ENCODE measurements at regions not wholly inside any gene's neighbourhood (a gene's known extent, or its start where the extent isn't known, plus 50 kb on each side); places are given as distances from the start of the nearest gene placed in this dataset.

DNA sequence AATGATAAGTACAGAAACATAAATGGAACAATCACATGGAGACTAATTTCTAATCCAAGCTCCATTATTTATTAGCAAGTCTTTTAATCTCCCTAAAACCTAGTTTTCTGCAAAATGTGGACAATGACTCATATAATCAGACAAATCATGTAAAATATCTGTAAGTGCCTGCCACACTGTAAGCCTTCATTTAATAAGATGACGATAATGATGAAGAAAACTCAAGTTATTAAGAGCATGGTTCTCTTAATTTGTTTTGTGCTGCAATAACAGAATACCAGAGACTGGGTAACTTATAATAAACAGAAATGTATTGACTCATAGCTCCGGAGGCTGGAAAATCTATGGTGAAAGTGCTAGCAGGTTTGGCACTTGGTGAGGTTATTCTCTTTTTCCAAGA is 535.3 kb upstream of the LRFN5 start:
- no peaks in the 10 kb centered on the region for H3K79me2 ChIP-seq (ENCODE audit: insufficient read depth, low read length)
- H4K20me1 ChIP-seq (ENCODE audit: insufficient read depth, low read length): no peaks in the 10 kb centered on the region
- H2AFZ ChIP-seq (ENCODE audit: insufficient read depth, low read depth, low read length, poor library complexity, severe bottlenecking): no peak overlapping the region
- H3K27me3 Mint-ChIP-seq (ENCODE audit: low read depth in 3 of 3): no peaks in the 10 kb centered on the region
- H3K27me3 ChIP-seq (ENCODE audit: control insufficient read depth in 2 of 2, insufficient read depth in 2 of 2, low read length in 2 of 2): no peaks in the 10 kb centered on the region
- no peak overlapping the region for H3K27ac ChIP-seq (ENCODE audit: low read depth in 1 of 2, low read length in 2 of 2)
- H3K4me1 Mint-ChIP-seq: no peaks in the 10 kb centered on the region
- TF ChIP-seq, protein P1, sequence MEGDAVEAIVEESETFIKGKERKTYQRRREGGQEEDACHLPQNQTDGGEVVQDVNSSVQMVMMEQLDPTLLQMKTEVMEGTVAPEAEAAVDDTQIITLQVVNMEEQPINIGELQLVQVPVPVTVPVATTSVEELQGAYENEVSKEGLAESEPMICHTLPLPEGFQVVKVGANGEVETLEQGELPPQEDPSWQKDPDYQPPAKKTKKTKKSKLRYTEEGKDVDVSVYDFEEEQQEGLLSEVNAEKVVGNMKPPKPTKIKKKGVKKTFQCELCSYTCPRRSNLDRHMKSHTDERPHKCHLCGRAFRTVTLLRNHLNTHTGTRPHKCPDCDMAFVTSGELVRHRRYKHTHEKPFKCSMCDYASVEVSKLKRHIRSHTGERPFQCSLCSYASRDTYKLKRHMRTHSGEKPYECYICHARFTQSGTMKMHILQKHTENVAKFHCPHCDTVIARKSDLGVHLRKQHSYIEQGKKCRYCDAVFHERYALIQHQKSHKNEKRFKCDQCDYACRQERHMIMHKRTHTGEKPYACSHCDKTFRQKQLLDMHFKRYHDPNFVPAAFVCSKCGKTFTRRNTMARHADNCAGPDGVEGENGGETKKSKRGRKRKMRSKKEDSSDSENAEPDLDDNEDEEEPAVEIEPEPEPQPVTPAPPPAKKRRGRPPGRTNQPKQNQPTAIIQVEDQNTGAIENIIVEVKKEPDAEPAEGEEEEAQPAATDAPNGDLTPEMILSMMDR (IDR thresholded peaks at IDR 0.05): no peak
- 80% methylated on average over 1 of the region's 2 CpGs for WGBS (ENCODE audit: insufficient coverage)
- H3K4me3 ChIP-seq (replicated peaks in 1 of 3; ENCODE audit: low read depth in 2 of 3, low read length in 3 of 3): no peak overlapping the region
- intact Hi-C loops (cut with micrococcal nuclease): no loop called here
- no peak overlapping the region for H3K4me2 ChIP-seq (replicated peaks; ENCODE audit: extremely low read depth, low read length, poor library complexity, severe bottlenecking)
- peaks cover 0 to 3% of the 10 kb centered on the region in 2 donors for H3K9me3 ChIP-seq (replicated peaks in 1 of 2; ENCODE audit: control insufficient read depth in 1 of 2, insufficient read depth in 1 of 2, low read length in 2 of 2)
- no peaks in the 10 kb centered on the region for H3K36me3 Mint-ChIP-seq
- no peaks in the 10 kb centered on the region for H3K9me3 Mint-ChIP-seq
- no peak overlapping the region for H3K4me3 Mint-ChIP-seq
- no peak for DNase-seq
- no peaks in the 10 kb centered on the region for H3K4me1 ChIP-seq (ENCODE audit: control insufficient read depth in 1 of 2, insufficient read depth in 2 of 2, low read length in 2 of 2)
- no peak overlapping the region for H3K27ac Mint-ChIP-seq
- no peaks in the 10 kb centered on the region for H3K36me3 ChIP-seq (replicated peaks in 1 of 2; ENCODE audit: control insufficient read depth in 1 of 2, insufficient read depth in 2 of 2, low read length in 2 of 2)
- no peak overlapping the region for H3K9ac ChIP-seq (ENCODE audit: insufficient read depth, low read length, poor library complexity, severe bottlenecking)

DNA sequence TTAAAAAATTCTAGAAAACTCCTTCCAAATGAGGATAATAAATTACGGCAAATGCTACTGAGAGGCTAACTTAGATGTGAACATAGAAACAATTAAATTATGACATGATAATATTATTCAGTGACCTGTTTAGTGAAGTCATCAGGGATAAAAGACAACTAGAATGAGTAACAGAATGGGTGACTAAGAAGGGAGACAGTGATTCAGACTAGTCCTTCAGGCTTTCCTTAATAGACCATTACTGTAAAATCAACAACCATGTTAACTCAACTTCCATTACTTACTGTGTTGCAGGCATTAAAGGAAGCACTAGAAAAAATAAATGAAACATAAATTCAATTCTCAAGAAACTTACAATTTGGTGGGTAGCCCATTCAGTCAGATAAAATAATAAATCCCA is 543.9 kb upstream of the LRFN5 start:
- H3K4me1 ChIP-seq (ENCODE audit: control insufficient read depth in 1 of 2, insufficient read depth in 2 of 2, low read length in 2 of 2): no peaks in the 10 kb centered on the region
- no peak overlapping the region for H3K4me3 ChIP-seq (replicated peaks in 1 of 3; ENCODE audit: low read depth in 2 of 3, low read length in 3 of 3)
- no peak for DNase-seq
- WGBS (ENCODE audit: insufficient coverage): no CpG with 5 or more reads among the region's 1 CpG
- intact Hi-C loops (cut with micrococcal nuclease): no loop called here
- no peak overlapping the region for H3K9ac ChIP-seq (ENCODE audit: insufficient read depth, low read length, poor library complexity, severe bottlenecking)
- no peaks in the 10 kb centered on the region for H3K27me3 ChIP-seq (ENCODE audit: control insufficient read depth in 2 of 2, insufficient read depth in 2 of 2, low read length in 2 of 2)
- H3K9me3 ChIP-seq (replicated peaks in 1 of 2; ENCODE audit: control insufficient read depth in 1 of 2, insufficient read depth in 1 of 2, low read length in 2 of 2): no peaks in the 10 kb centered on the region
- Mint-ChIP-seq H3K4me3 (no peak overlapping the region), H3K27me3 (ENCODE audit: low read depth in 3 of 3) (peaks cover 0 to 2% (median 0%) of the 10 kb centered on the region in 3 donors), H3K27ac (no peak overlapping the region), H3K36me3 (no peaks in the 10 kb centered on the region), H3K9me3 (peaks cover 0 to 3% (median 0%) of the 10 kb centered on the region in 7 donors), H3K4me1 (no peaks in the 10 kb centered on the region)
- H4K20me1 ChIP-seq (ENCODE audit: insufficient read depth, low read length): no peaks in the 10 kb centered on the region
- TF ChIP-seq, protein P1 (IDR thresholded peaks at IDR 0.05): no peak
- H2AFZ ChIP-seq (ENCODE audit: insufficient read depth, low read depth, low read length, poor library complexity, severe bottlenecking): no peak overlapping the region
- H3K79me2 ChIP-seq (ENCODE audit: insufficient read depth, low read length): no peaks in the 10 kb centered on the region
- H3K27ac ChIP-seq (ENCODE audit: low read depth in 1 of 2, low read length in 2 of 2): no peak overlapping the region
- no peaks in the 10 kb centered on the region for H3K36me3 ChIP-seq (replicated peaks in 1 of 2; ENCODE audit: control insufficient read depth in 1 of 2, insufficient read depth in 2 of 2, low read length in 2 of 2)
- no peak overlapping the region for H3K4me2 ChIP-seq (replicated peaks; ENCODE audit: extremely low read depth, low read length, poor library complexity, severe bottlenecking)
